Natural killer cell (primary cell): ENCODE measurements at regions not wholly inside any gene's neighbourhood (a gene's known extent, or its start where the extent isn't known, plus 50 kb on each side); places are given as distances from the start of the nearest gene placed in this dataset.

ENCODE experiments used
- ATAC-seq, 3 donors: fragments of 150-1000 bp in 2 of 3; fragments of 200-7000 bp in 1 of 3; cut with Tn5 transposase; 1 replicate in 1 of 3; 2 replicates in 2 of 3; pipeline ENCODE4 v1.10.0; 2021; ENCODE audit warnings: mild to moderate bottlenecking in 2 of 3, moderate library complexity in 2 of 3
- DNase-seq, 2 donors: peaks; one replicate each; pipeline versions ENCODE4 v3.0.0 to v3.0.0-alpha.2; 2013 to 2021; ENCODE audit warnings: mixed read lengths in 1 of 2
- H3K27ac ChIP-seq: one replicate; pipeline ENCODE4 v1.5.1; 2013; ENCODE audit warnings: mild to moderate bottlenecking, low read length
- H3K27me3 ChIP-seq: one replicate; pipeline ENCODE4 v1.6.1; 2013; ENCODE audit warnings: low read length; ENCODE audit not compliant: control insufficient read depth, insufficient read depth
- H3K36me3 ChIP-seq: one replicate; pipeline ENCODE4 v1.6.1; 2013; ENCODE audit warnings: low read length; ENCODE audit not compliant: control insufficient read depth, insufficient read depth
- H3K4me1 ChIP-seq: one replicate; pipeline ENCODE4 v1.6.1; 2013; ENCODE audit warnings: low read length; ENCODE audit not compliant: control insufficient read depth, insufficient read depth
- H3K4me3 ChIP-seq: one replicate; pipeline ENCODE4 v1.5.1; 2013; ENCODE audit warnings: low read length
- H3K9me3 ChIP-seq: one replicate; pipeline ENCODE4 v1.6.1; 2013; ENCODE audit warnings: low read length; ENCODE audit not compliant: control insufficient read depth, insufficient read depth
- H3K27ac Mint-ChIP-seq, 2 donors: one replicate each; pipeline ENCODE4 v1.8.0; 2022; ENCODE audit warnings: mild to moderate bottlenecking in 2 of 2, mixed read lengths in 2 of 2, moderate library complexity in 1 of 2
- H3K27me3 Mint-ChIP-seq, 2 donors: one replicate each; pipeline ENCODE4 v1.8.0; 2022; ENCODE audit warnings: low read depth in 2 of 2, mixed read lengths in 2 of 2
- H3K36me3 Mint-ChIP-seq: one replicate; pipeline ENCODE4 v1.8.0; 2022; ENCODE audit warnings: mixed read lengths
- H3K4me1 Mint-ChIP-seq, 2 donors: one replicate each; pipeline ENCODE4 v1.8.0; 2022; ENCODE audit warnings: mixed read lengths in 2 of 2
- H3K4me3 Mint-ChIP-seq: one replicate; pipeline ENCODE4 v1.8.0; 2022; ENCODE audit warnings: mild to moderate bottlenecking, moderate library complexity, mixed read lengths
- H3K9me3 Mint-ChIP-seq, 2 donors: one replicate each; pipeline ENCODE4 v1.8.0; 2022; ENCODE audit warnings: mixed read lengths in 2 of 2
- WGBS: methylation state at CpG from one replicate; pipeline ENCODE4 v1.1.7; 2013; ENCODE audit warnings: missing lambda C conversion rate; ENCODE audit not compliant: insufficient coverage; 5-methylcytosine and 5-hydroxymethylcytosine counted together
- intact Hi-C: fragments of 100-400 bp; cut with micrococcal nuclease; formaldehyde crosslinking; loops from one replicate; pipeline ENCODE4 v1.14.2; 2022
- TF ChIP-seq, protein P1 (sequence below): fragments of 200-600 bp; IDR thresholded peaks from one replicate; pipeline ENCODE4 v1.8.0; 2022; ENCODE audit warnings: antibody characterized with exemption

DNA sequence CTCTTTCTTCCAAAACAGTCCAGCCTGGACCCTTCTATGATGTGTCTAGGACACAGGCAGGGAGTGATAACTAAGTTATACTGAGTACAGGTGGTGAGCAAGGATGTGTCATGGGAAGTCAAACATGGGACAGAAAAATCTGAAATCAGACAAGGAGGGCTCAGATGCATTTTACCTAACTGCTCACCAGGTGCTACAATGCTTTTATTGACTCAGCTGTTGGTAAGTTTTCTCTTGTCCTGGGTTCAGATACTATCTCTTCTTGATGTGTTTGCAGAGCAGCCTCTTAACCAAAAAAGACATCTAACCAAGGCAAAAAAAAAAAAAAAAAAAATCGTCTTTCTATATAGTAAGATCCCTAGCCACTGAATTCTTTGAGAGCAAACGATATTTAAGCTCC is 378.6 kb downstream of the VPS13C start:
- H3K4me1 Mint-ChIP-seq = no peaks in the 10 kb centered on the region
- no peak for DNase-seq
- H3K36me3 Mint-ChIP-seq = no peaks in the 10 kb centered on the region
- no peak overlapping the region for H3K27ac Mint-ChIP-seq
- intact Hi-C loops = no loop called here
- no peak for ATAC-seq
- 70% methylated on average over 1 of the region's 2 CpGs for WGBS
- Histone ChIP-seq H3K4me1 (no peaks in the 10 kb centered on the region), H3K27me3 (no peaks in the 10 kb centered on the region), H3K27ac (no peak overlapping the region), H3K4me3 (no peak overlapping the region), H3K9me3 (no peaks in the 10 kb centered on the region), H3K36me3 (no peaks in the 10 kb centered on the region)
- no peaks in the 10 kb centered on the region for H3K9me3 Mint-ChIP-seq
- TF ChIP-seq, protein P1, sequence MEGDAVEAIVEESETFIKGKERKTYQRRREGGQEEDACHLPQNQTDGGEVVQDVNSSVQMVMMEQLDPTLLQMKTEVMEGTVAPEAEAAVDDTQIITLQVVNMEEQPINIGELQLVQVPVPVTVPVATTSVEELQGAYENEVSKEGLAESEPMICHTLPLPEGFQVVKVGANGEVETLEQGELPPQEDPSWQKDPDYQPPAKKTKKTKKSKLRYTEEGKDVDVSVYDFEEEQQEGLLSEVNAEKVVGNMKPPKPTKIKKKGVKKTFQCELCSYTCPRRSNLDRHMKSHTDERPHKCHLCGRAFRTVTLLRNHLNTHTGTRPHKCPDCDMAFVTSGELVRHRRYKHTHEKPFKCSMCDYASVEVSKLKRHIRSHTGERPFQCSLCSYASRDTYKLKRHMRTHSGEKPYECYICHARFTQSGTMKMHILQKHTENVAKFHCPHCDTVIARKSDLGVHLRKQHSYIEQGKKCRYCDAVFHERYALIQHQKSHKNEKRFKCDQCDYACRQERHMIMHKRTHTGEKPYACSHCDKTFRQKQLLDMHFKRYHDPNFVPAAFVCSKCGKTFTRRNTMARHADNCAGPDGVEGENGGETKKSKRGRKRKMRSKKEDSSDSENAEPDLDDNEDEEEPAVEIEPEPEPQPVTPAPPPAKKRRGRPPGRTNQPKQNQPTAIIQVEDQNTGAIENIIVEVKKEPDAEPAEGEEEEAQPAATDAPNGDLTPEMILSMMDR = no peak
- H3K27me3 Mint-ChIP-seq = peaks cover 11 to 42% of the 10 kb centered on the region in 2 donors
- H3K4me3 Mint-ChIP-seq = no peak overlapping the region

DNA sequence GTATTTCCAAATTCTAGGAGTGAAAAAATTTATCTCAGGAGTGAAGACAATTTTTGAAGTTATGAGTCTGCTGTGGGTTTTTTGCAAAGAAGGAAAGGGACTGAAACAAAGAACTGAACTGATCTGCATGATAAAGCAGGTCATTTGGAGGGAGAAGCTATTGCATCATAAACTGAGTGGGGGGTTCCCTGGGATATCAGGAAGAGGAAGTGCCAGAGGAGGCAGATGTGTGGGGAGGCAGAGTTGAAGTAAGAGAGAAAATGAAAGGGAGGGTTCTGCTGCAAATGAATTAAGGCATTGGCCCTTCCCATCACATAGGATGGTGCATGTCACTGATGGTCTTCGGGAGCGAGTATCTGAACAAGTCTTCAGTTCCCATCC is 379.2 kb downstream of the VPS13C start:
- ATAC-seq = no peak
- TF ChIP-seq, protein P1 = no peak
- Mint-ChIP-seq H3K4me3 (no peak overlapping the region), H3K36me3 (no peaks in the 10 kb centered on the region), H3K4me1 (no peaks in the 10 kb centered on the region), H3K27me3 (peaks cover 11 to 44% of the 10 kb centered on the region in 2 donors), H3K27ac (no peak overlapping the region), H3K9me3 (no peaks in the 10 kb centered on the region)
- Histone ChIP-seq H3K4me3 (no peak overlapping the region), H3K4me1 (no peaks in the 10 kb centered on the region), H3K27me3 (no peaks in the 10 kb centered on the region), H3K9me3 (no peaks in the 10 kb centered on the region), H3K27ac (no peak overlapping the region), H3K36me3 (no peaks in the 10 kb centered on the region)
- WGBS = 100% methylated on average over 2 of the region's 2 CpGs
- intact Hi-C loops = no loop called here
- no peak for DNase-seq

DNA sequence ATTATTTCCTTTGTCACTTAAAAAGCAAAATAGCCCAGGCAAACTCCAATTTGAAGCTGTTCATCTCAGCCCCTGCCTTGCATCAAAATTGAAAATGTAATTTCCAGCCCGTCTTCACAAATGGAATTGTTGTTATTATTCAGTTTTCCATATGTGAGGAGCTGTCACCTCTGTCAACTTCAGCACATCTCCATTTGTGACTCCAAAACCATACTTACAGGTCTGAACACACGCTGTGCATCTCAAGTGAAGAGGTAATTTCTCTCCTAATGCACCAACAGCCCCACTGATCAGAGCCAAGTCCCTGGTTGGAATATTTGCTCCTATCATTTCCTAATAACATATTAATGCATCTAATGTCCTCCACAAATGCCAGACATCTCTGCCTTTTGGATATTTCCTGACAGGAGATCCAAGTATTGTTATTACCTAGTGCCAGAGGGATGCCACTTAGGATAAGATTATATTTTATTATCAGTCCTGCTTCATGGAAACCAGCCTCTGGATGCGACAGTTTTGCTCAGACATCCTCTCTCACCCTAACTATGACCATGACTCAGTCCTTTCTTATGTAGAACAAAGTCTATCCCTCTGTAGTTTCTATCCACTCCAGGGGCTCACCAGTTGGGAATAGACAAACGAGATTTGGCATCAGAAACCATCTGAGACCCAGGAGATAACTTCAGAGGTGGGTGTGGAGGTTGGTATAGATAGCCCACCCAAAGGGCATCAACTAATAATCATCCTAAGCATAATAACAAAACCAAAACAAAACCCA is 379.8 kb downstream of the VPS13C start:
- no peaks in the 10 kb centered on the region for H3K36me3 ChIP-seq
- no peak overlapping the region for H3K4me3 ChIP-seq
- Mint-ChIP-seq H3K27me3 (peaks cover 11 to 48% of the 10 kb centered on the region in 2 donors), H3K36me3 (no peaks in the 10 kb centered on the region), H3K9me3 (no peaks in the 10 kb centered on the region), H3K4me1 (no peaks in the 10 kb centered on the region), H3K27ac (no peak overlapping the region), H3K4me3 (no peak overlapping the region)
- no peak for DNase-seq
- no peak overlapping the region for H3K27ac ChIP-seq
- WGBS = 90% methylated on average over 3 of the region's 4 CpGs
- intact Hi-C loops = no loop called here
- no peak for ATAC-seq
- TF ChIP-seq, protein P1 = no peak
- no peaks in the 10 kb centered on the region for H3K4me1 ChIP-seq
- H3K9me3 ChIP-seq = no peaks in the 10 kb centered on the region
- H3K27me3 ChIP-seq = no peaks in the 10 kb centered on the region

DNA sequence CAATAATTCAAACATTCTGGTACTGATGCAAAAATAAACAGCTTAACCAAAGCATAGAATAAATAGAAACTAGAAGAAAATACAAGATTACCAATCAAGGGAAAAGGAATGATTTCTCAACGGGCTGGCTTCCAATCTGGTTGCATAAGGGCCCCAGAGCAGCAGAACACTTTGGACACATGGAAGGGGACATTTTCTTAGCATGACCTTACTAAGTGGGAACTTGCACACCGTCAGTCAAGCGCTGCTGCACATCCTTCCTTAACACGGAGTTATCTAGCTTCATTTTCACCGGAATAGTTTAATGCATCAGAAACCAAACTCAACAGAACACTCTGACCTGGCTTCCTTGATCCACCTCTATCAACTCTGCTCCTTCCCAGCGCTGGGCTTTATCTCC is 388.5 kb downstream of the VPS13C start:
- intact Hi-C loops = no loop called here
- Histone ChIP-seq H3K4me3 (no peak overlapping the region), H3K9me3 (no peaks in the 10 kb centered on the region), H3K27ac (no peak overlapping the region), H3K36me3 (no peaks in the 10 kb centered on the region), H3K27me3 (no peaks in the 10 kb centered on the region), H3K4me1 (no peaks in the 10 kb centered on the region)
- no peak overlapping the region for H3K4me3 Mint-ChIP-seq
- ATAC-seq = no peak
- no peaks in the 10 kb centered on the region for H3K36me3 Mint-ChIP-seq
- peaks cover 14 to 52% of the 10 kb centered on the region in 2 donors for H3K27me3 Mint-ChIP-seq
- no peaks in the 10 kb centered on the region for H3K4me1 Mint-ChIP-seq
- no peak overlapping the region for H3K27ac Mint-ChIP-seq
- TF ChIP-seq, protein P1 = no peak
- WGBS = 91% methylated on average over 6 of the region's 6 CpGs
- H3K9me3 Mint-ChIP-seq = no peaks in the 10 kb centered on the region
- no peak for DNase-seq
